SH-SY5Y (cell line): ENCODE measurements at regions not wholly inside any gene's neighbourhood (a gene's known extent, or its start where the extent isn't known, plus 50 kb on each side); places are given as distances from the start of the nearest gene placed in this dataset.

Experiments used
- GATA2 ChIP-seq: IDR thresholded peaks from 2 replicates; pipeline ENCODE4 v1.6.1; 2011; ENCODE audit warnings: mild to moderate bottlenecking, low read depth, low read length
- GATA3 ChIP-seq: IDR thresholded peaks from 2 replicates; pipeline ENCODE4 v1.6.1; 2011; ENCODE audit warnings: low read depth, mild to moderate bottlenecking, low read length, moderate library complexity

DNA sequence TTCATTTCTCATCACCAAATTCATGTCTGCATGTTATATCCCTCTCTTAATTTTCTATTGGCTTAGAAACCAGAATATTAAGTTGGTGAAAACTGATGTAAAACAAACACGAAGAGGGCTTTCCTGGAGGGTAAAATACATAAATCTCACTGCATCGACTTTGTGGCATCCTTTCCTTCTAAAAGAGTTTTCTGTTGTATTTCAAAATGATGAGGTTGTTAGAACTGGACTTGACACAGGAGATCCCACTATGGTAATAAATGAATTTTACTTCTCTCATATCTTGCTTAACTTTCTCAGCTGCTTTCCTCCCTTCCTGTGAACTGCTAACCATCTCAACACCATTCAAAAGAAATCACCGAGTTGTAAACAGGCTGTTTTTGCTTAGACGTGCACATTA, 162.0 kb upstream of the TRPC7 start:
- TF ChIP-seq GATA3 (no peak), GATA2 (no peak)

DNA sequence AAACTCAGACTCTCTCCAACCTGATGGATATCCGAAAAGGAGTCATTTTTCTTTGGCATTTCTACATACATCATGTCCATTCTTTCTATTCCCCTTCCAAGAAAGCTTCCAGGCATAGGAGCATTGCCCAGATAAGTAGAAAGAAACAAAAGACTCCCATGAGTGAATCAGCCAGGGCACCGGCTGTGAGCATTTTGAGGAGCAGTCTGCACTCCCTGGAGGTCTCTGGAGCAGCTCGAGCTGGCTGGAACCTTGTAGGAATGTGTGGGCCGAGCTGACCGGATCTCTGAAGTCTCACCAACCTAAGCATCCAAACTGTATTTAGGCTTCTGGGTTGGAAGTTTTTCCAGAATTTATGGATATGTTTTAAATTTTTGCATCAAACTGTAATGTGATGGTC, 161.4 kb upstream of the TRPC7 start:
- TF ChIP-seq GATA3 = no peak
- no peak for TF ChIP-seq GATA2

DNA sequence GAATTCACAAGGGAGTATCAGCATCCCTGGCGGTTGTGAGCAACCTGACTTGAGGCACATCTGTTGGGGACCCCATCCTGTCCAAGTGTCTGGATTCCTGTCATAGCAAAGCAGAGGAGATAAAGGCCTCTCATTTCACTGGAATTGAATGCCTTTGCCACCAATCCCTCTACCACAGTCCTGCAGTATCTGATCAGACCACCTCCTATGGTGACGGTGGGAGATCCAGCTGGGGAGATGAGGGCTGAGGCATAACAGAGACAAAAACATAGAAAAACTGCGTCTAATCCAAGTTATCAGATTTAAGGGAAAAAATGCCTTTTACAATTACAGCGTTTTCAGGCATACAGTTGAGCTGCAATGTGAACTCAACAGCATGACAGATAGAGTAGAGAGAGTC, 160.7 kb upstream of the TRPC7 start:
- TF ChIP-seq GATA2 (no peak), GATA3 (no peak)

DNA sequence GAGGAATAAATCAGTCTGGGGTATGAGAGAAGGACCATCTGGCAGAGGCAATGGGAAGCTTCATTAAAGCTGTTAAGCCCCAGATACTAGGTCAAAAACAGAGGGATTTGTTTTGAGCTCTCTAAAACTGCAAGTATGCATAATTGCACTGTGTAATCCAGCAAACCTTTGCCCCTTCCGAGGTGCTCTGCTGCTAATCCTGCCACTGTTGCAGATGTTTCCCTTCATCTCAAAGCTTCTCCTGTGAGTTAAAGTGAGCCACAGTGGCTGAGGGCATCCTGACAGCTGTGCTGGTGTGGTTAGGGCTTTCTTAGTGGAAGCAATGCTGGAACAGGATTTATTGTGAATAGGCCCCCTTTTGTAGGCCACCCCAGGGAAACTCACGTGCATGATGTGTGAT, 160.3 kb upstream of the TRPC7 start:
- TF ChIP-seq GATA3 = no peak
- no peak for TF ChIP-seq GATA2

DNA sequence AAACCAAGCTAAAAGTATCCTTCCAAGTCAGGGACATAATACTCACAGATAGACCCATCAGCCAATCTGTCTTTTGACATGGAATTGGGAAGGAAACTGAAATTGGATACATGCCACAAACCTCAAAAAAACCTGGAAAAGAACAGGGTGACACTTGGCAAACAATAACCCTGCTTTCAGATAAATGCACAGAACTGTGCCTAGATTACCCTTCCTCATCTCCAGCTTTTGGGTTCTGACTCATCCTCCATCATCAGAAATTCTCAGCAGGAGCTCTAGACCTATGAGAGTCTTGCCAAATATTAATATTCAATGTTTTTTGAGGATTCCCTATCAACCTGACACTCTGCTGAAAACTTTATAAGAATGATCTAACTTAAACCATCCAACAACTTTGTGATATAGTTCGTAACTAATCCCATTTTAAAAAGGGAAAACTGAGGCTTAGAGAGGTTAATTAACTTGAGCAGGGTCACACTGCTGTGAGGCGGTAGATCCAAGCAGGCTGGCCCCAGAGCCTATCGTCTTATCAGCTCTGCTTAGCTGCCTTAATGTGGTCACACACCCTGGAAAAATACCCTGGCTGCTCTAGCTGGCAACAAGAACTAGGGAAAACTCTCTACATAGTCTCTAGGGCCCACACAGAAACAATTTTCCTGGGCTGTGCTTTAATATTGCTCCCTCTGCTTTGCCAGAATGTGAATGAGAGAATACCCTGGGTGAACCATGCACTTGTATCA, 157.0 kb upstream of the TRPC7 start:
- TF ChIP-seq GATA2 = no peak
- TF ChIP-seq GATA3 = no peak

DNA sequence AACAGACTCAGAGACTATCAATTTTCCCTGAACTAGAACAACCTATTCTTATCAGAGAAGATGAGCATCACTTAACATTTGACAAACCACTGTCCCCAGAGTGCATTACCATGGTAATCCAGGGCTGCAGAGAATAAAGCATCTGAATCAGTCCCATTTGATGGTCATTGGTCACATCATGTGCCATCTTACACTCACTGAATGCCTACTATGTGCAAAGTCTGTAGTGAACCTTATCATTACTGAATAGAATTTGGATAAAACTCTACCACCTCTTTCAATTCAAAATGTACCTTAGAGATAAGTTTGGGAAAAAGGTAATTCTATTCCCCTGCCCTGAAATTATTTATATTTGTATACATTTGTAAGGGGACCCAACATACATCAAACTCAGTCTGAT, 156.4 kb upstream of the TRPC7 start:
- TF ChIP-seq GATA2 (no peak), GATA3 (no peak)

DNA sequence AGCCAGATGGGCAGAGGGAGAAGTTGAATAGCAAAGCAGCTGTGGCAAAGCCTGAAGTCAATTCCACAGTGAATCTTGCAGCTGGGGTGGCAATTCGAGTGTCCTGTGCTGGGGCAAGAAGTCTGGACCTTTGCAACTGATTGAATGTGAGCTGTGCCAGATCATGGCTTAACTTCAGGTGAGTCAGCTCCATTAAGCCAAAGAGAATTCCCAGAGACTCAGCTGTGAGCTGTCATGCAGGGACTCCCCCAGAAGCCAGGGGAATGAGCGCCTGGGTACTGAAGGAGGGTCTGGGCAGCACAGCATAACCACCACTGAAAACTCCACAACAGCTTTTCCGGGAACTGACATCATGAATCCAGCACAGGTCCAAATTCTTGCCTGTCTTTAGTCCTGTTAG, 153.5 kb upstream of the TRPC7 start:
- TF ChIP-seq GATA3 (no peak), GATA2 (no peak)

DNA sequence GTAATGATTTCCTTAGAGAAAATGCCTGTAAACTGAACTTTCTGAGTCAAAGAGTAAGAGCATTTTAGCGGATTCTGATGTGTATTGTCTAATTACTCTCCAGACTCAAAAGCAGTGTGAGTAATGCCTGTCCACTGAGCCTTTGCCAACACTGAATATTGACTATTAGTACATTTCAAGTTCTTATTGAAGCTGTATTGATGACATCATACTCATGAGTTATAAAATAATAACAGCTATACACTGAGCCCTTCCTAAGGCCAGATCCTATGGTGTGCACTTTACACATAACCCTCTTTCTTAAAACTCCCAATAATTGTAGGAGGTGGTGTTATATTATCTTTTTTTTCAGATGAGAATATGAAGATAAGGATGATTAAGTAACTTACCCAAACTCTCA, 152.8 kb upstream of the TRPC7 start:
- TF ChIP-seq GATA2 = no peak
- TF ChIP-seq GATA3 = no peak

DNA sequence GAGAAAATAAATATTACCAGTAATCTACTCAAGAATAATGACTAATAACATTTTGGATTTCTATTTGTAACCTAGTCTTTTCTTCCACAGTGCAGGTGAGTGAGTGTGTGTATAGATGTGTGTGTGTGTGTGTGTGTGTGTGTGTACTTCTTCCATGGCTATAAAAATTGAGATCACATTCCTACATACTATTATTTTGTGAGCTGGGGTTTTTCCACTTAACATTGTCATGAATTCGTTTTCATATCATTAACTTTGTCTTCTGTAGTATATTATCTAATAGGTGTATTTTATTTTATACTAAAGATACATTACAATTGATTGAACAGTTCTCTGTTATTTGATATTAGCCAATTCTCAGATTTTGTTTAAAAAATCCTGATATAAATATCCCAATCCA, 152.4 kb upstream of the TRPC7 start:
- TF ChIP-seq GATA3 (no peak), GATA2 (no peak)

DNA sequence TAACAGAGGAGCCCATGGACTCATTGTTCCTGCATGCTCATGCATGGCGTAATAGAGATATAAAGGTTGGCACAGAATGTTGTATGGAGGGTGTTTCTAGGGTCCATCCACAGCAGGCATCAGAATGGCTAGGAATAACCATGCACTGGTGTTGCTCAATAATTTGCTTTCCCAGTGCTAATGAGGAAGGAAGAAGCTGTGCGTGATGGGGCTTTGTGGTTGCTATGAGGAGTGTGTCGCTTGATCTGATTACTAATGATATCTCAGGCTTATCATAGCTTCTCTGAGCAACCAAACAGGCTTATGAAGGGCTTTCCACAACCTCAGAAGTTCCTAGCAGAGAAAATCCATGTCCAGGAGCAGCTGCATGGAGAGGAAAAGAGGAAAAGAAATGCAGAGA, 151.3 kb upstream of the TRPC7 start:
- TF ChIP-seq GATA3 (no peak), GATA2 (no peak)

DNA sequence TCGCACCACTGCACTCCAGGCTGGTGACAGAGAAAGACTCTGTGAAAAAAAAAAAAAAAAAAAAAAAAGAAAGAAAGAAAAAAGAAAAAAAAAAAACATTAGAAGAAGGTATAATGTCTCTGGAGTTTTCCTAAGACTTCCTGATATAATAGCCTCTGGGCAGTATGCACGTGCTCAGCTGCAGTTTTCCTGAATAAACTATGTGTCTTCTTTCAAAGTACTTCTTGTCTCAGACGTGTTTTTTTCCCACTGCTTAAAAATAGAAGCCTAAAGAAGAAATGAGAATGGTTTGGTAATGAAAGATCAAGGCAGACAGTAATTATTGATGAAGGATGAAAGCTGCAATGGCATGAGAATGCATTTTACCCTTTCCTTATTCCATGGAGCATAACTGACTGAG, 148.1 kb upstream of the TRPC7 start:
- no peak for TF ChIP-seq GATA3

DNA sequence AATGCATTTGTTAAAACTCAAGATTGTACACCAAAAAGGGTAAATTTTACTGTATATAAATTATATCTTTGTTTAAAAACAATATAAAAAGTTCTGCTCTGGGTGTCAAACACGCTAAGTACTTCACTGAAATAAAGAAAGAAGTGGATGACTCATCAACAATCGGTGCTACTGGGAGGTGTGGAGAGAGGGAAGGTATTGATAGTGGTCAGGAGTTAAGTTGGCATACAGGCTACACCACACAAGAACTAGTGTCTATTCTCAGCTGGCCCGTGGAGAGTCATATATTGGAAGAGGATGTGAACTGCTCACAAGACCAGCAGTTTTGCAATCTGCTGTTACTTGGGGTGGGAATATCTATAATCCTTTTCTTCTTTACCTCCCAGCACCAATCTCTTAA, 145.7 kb upstream of the TRPC7 start:
- TF ChIP-seq GATA3 (no peak), GATA2 (no peak)

DNA sequence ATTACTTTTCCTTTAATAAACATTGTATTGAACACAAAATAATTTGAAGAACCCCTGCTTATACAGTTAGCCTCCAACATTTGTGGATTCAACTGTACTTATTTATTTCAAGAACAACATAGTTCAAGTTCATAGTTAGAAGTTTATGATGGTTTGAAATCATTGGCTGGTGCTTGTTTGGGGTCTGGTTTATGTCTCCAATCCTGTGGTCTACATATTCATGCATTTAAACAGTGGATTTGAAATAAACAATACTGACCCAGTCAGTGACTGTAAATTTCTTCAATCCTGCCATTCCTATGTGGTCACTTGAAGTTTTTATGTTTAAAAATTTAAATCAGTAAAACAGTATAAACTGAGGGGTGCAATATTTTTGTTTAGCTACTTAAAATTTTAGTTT, 145.1 kb upstream of the TRPC7 start:
- TF ChIP-seq GATA3 = no peak
- no peak for TF ChIP-seq GATA2

DNA sequence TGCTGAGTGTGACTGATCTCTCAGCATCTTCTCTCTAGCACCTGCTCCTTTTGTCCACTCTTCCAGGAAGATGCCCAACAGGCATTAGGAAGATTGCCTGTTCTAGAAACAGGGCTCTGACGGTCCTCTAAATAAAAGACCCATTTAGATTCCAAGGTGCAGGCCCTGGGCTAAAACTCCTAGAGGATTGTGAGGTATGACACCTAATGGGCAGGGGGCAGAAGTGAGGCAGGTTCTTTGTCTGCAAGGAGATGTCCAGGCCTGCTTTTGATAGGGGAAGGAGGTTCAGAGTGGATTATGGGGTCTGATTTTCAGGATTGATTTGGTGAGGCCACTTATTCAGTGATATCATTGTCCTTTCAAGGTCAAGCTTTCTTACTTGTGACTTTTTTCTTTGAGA, 140.8 kb upstream of the TRPC7 start:
- TF ChIP-seq GATA3 = no peak
- TF ChIP-seq GATA2 = no peak

DNA sequence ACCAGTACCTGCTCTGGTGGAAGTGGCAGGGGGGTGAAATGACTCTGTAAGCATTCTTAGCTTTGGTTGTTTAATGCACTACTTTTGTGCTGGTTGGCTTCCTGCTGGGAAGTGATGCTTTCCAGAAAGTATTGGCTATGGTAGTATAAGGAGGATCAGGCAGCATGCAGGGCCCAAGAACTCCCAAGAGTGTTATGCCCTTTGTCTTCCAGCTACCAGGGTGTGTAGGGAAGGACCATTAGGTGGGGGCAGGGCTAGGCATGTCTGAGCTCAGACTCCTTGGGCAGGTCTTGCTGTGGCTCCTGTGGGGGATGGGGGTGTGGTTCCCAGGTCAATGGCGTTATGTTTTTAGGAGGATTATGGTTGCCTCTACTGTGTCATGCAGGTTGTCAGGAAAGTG, 135.8 kb upstream of the TRPC7 start:
- TF ChIP-seq GATA3 = no peak
- TF ChIP-seq GATA2 = no peak

DNA sequence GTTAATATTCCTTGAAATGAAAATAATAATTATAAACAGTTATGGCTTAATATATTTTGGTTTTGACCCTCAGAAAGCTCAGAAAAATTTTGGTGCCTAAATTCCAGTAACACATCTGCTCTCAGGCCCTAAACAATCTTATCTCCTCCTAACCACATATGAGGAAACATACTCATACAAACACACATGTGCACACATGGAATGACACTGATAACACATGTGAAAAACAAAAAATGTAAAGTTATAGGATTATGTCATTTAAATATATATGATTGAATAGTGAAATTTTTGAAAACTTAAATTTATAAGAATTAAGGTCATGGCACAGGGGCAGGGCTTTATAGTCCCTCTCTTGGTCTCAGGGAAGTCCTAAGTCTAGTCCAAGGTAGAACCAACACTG, 127.2 kb upstream of the TRPC7 start:
- TF ChIP-seq GATA3 (no peak), GATA2 (no peak)
